Activated T-cell treated with anti-CD3 and anti-CD28 coated beads, Interleukin-2, amount 50 U/mL, for 24 hours (primary cell): ENCODE measurements at regions not wholly inside any gene's neighbourhood (a gene's known extent, or its start where the extent isn't known, plus 50 kb on each side); places are given as distances from the start of the nearest gene placed in this dataset.

Experiments
- DNase-seq: peaks from one replicate; pipeline ENCODE4 v3.0.0-alpha.2; 2020
- H3K27ac Mint-ChIP-seq: 2 replicates; pipeline ENCODE4 v1.8.0; 2020; ENCODE audit warnings: mild to moderate bottlenecking, mixed read lengths
- H3K27me3 Mint-ChIP-seq: 2 replicates; pipeline ENCODE4 v1.8.0; 2020; ENCODE audit warnings: mixed read lengths
- H3K36me3 Mint-ChIP-seq: 2 replicates; pipeline ENCODE4 v1.8.0; 2020; ENCODE audit warnings: low read depth, mixed read lengths
- H3K4me1 Mint-ChIP-seq: 2 replicates; pipeline ENCODE4 v1.8.0; 2020; ENCODE audit warnings: low read depth, mixed read lengths
- H3K4me3 Mint-ChIP-seq: 2 replicates; pipeline ENCODE4 v1.8.0; 2020; ENCODE audit warnings: mild to moderate bottlenecking, moderate library complexity, mixed read lengths
- H3K9me3 Mint-ChIP-seq: 2 replicates; pipeline ENCODE4 v1.8.0; 2020; ENCODE audit warnings: mixed read lengths

DNA sequence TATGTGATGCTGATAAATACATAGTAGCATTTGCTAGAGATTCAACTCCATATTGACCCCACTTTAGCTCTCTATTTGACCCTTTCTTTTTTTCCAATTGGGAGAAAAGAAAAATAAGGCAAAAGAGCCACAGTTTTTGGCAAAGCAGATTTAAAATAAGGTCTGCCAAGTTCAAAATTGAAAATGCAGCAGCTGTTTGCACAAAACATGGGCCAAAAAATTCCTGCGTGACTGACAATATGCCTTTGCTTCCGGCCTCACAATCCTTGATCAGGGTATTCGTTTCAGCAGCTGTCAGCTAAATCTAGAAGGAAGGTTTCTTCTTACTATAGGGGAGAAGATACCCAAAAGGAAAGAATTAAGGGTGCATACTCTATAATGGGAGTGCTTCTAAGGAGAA is 563.5 kb upstream of the CCDC54 start:
- H3K36me3 Mint-ChIP-seq, result no peaks in the 10 kb centered on the region
- H3K4me1 Mint-ChIP-seq, result no peaks in the 10 kb centered on the region
- no peaks in the 10 kb centered on the region for H3K27me3 Mint-ChIP-seq
- no peak overlapping the region for H3K27ac Mint-ChIP-seq
- H3K4me3 Mint-ChIP-seq, result no peak overlapping the region
- H3K9me3 Mint-ChIP-seq, result no peaks in the 10 kb centered on the region
- no peak for DNase-seq

DNA sequence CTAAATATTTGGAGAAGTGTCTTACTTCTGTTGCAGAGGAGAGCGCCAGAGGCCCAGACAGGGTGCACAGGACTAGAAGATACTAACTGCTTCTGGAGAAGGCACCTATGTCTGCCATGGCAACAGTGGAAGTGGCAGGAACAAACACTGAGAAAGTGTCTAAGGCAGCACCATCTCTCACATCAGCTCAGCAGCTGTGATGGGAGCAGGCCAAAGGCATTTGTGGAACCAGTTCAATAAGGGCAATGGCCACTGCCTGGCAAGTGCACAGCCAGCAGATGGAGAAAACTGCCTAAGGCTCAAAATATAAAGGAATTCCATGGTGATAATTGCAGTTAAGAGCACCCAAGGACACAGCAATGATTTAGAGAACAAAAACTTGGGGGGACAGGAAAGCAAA is 563.0 kb upstream of the CCDC54 start:
- Mint-ChIP-seq H3K27ac (no peak overlapping the region), H3K4me3 (no peak overlapping the region), H3K36me3 (no peaks in the 10 kb centered on the region), H3K9me3 (no peaks in the 10 kb centered on the region), H3K27me3 (no peaks in the 10 kb centered on the region), H3K4me1 (no peaks in the 10 kb centered on the region)
- DNase-seq, result no peak

DNA sequence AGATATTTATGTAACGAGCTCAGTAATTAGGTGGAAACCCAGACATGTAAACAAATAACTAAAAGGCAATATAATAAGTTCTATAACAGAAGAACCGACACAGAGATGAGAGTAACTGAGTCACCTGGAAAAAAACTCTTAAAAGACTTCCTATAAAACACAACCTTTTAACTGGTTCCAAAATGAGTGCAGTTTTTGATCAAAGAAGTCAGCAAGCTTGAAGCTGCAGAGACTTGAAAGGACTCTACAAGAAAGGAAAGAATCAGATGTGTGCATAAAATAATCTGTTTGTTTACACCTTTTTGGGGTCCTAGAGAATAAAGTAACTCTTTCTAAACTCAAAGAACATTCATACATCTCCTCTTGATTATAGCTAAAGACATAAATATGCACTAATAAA is 560.4 kb upstream of the CCDC54 start:
- H3K4me3 Mint-ChIP-seq, result no peak overlapping the region
- H3K36me3 Mint-ChIP-seq, result no peaks in the 10 kb centered on the region
- no peak for DNase-seq
- H3K4me1 Mint-ChIP-seq, result no peaks in the 10 kb centered on the region
- H3K9me3 Mint-ChIP-seq, result no peaks in the 10 kb centered on the region
- no peak overlapping the region for H3K27ac Mint-ChIP-seq
- H3K27me3 Mint-ChIP-seq, result no peaks in the 10 kb centered on the region

DNA sequence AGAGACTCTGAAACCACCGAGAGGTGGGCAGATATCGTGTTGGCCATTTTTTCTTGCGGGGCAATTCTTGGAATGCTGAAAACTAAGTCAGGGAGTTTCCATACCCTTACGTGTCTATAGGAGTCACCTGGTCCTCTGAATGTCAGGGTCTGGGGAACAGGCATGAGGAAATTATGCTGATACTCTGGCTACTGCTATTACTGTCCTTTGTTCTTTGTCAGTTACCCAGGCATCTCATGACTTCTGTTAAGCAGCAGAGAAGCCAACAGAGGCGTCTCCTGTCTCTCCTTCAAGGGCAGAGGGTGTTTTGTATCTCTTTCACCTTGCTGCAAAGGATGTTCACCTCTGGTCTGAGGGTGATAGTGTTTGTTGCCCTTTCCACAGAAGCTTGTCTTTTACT is 559.5 kb upstream of the CCDC54 start:
- no peaks in the 10 kb centered on the region for H3K9me3 Mint-ChIP-seq
- no peak for DNase-seq
- no peaks in the 10 kb centered on the region for H3K27me3 Mint-ChIP-seq
- no peak overlapping the region for H3K4me3 Mint-ChIP-seq
- no peaks in the 10 kb centered on the region for H3K4me1 Mint-ChIP-seq
- no peaks in the 10 kb centered on the region for H3K36me3 Mint-ChIP-seq
- H3K27ac Mint-ChIP-seq, result no peak overlapping the region

DNA sequence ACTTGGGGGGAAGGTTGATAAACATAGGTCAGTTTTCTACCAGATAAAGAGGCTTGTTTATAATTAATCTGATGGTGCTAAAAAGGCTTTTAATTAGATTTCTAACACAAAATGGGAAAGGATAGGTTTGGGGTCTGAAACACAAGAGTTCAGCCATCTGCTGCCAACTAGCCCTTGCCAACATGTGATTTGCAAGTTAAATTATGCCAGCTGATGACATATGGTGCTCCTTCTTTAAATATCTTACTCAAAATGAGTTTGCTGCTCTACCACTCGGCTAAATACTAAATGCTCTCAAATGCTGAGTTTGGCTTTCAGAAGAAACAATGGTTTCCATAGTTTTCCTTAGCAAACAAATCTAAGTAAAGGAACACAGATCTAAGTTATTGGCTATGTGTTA is 557.8 kb upstream of the CCDC54 start:
- no peaks in the 10 kb centered on the region for H3K27me3 Mint-ChIP-seq
- no peak overlapping the region for H3K4me3 Mint-ChIP-seq
- no peaks in the 10 kb centered on the region for H3K4me1 Mint-ChIP-seq
- H3K27ac Mint-ChIP-seq, result no peak overlapping the region
- H3K36me3 Mint-ChIP-seq, result no peaks in the 10 kb centered on the region
- H3K9me3 Mint-ChIP-seq, result no peaks in the 10 kb centered on the region
- DNase-seq, result no peak

DNA sequence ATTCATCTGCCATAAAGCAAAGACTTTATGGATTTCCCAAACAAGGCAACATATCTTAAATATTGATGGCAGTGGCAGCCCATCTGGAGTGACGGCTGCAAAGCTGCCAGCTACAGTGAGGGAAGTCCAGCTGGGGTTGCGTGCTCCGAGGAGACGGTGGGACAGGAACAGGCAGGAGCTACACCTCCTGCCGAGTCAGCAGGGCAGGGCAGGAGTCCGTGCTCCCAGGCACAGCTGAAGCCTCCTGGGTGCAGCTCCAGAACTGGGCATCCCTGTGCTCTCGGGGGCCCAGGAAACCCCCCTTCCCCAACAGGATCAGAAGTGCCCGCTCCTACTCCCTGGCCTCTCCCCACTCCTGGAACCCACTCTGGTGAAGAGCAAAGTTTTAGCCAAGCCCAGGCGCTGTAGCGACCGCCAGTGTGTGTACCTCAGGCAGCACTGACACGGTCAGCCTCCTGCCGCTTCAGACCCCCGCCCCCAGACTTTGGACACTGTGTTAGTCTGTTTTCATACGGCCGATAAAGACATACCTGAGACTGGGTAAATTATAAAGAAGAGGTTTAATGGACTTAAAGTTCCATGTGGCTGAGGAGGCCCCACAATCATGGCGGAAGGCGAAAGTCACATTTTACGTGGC is 556.4 kb upstream of the CCDC54 start:
- Mint-ChIP-seq H3K9me3 (no peaks in the 10 kb centered on the region), H3K27me3 (no peaks in the 10 kb centered on the region), H3K36me3 (no peaks in the 10 kb centered on the region), H3K4me3 (no peak overlapping the region), H3K4me1 (no peaks in the 10 kb centered on the region), H3K27ac (no peak overlapping the region)
- no peak for DNase-seq

DNA sequence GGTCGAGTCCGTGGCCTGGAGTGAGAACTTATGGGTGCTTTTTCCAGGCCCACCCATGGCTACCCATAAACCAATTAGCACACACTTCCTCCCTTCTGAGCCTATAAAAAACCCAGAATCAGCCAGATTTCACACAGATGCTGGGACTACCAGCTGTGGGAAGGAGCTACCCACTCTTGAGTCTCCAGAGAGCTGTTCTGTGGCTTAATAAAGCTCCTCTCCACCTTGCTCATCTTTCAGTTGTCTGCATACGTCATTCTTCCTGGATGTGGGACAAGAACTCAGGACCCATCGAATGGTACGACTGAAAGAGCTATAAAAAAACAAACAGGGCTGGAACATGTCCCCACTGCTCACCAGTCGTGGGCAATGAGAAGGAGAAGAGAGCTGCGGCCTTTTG is 555.4 kb upstream of the CCDC54 start:
- no peak overlapping the region for H3K4me3 Mint-ChIP-seq
- no peaks in the 10 kb centered on the region for H3K36me3 Mint-ChIP-seq
- no peak overlapping the region for H3K27ac Mint-ChIP-seq
- no peak for DNase-seq
- no peaks in the 10 kb centered on the region for H3K9me3 Mint-ChIP-seq
- H3K27me3 Mint-ChIP-seq, result no peaks in the 10 kb centered on the region
- no peaks in the 10 kb centered on the region for H3K4me1 Mint-ChIP-seq

DNA sequence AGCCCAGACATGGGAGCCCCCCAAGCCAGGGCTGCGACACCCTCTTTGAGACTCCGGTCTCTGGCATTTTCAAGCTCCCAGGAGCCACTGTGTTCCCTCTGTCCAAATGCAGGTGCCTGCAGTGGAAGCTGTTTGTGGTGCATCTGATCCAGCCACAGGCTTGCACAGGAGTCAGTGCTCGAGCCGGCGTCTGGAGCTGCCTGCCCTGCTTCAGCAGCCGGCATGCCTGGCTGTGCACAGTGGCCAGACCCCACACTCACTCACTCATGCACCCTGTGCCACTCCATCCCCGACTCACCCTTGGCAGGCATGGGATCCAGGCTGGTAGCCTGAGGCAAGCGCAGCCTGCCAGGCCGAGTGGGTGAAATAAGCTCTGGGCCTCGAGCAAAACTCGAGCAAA is 555.0 kb upstream of the CCDC54 start:
- Mint-ChIP-seq H3K9me3 (no peaks in the 10 kb centered on the region), H3K36me3 (no peaks in the 10 kb centered on the region), H3K27ac (no peak overlapping the region), H3K27me3 (no peaks in the 10 kb centered on the region), H3K4me3 (no peak overlapping the region), H3K4me1 (peaks cover 3% of the 10 kb centered on the region)
- no peak for DNase-seq

DNA sequence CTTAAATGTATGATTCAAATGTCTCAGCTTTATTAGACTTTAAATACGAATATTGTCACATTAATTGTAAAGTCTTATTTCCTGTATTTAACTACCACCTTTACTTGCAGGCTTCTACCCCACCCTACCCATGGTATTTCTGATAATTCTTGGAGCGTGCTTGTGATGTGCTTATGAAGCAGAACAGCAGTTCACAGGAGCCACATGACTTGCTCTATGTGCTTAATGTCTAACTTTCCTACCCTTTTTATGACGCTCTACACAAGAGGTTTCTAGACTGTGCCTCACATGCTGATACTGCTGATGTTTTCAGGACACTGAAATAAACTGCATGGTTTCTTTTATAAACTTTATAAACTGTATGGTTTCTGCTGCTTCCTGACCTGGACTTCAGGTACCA is 553.5 kb upstream of the CCDC54 start:
- DNase-seq, result no peak
- no peaks in the 10 kb centered on the region for H3K9me3 Mint-ChIP-seq
- no peak overlapping the region for H3K27ac Mint-ChIP-seq
- H3K4me1 Mint-ChIP-seq, result peaks cover 5% of the 10 kb centered on the region
- H3K27me3 Mint-ChIP-seq, result no peaks in the 10 kb centered on the region
- no peaks in the 10 kb centered on the region for H3K36me3 Mint-ChIP-seq
- H3K4me3 Mint-ChIP-seq, result no peak overlapping the region

DNA sequence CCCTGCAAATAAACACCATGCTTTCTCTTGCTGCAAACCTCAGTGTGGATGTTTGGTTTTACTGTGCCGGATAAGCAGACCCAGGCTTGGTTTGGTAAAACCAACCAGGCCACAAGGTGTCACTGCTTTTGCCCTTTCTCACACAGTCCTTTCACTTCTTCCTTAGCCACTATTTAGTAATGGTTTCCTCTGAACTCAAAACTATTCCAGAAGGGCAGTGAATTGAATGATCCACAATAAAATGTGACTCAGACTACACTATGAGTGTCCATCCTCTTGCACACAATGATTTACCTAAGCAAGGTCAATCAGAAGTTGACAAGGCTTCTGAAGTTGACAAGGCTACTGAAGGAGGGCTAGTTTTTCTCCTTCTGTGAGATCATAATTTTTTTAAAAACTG is 552.4 kb upstream of the CCDC54 start:
- Mint-ChIP-seq H3K27ac (no peak overlapping the region), H3K4me3 (no peak overlapping the region), H3K27me3 (no peaks in the 10 kb centered on the region), H3K36me3 (no peaks in the 10 kb centered on the region), H3K9me3 (no peaks in the 10 kb centered on the region), H3K4me1 (peaks cover 5% of the 10 kb centered on the region)
- no peak for DNase-seq

DNA sequence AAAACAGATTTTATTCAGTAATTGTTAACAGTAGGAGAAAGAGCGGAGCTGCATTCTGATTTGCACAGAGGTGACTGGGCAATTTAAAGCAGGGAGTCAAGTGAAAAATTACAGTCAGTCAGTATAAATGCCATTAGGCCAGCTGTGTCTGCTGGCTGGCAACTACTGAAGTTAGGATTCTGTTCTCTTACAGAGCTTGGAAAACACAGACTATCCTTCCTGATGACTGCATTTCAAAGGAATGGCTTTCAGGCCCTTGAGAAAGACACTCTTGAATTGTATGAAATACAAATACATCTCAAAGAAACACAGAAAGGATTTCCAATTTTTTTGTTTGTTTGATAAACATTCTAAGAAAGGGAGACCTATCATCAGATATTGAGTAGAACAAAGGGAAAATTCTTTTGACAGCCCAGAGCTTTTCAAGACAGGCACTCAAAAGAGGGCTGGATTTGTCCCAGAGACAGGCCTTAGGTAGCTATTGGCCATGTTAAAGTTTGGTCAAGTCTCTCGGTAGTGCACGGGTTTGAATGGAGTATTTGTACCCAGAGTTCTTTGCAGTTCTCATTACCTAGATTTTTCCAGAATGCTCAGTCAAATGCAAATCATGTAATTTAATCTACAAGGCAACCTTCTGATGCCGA is 551.2 kb upstream of the CCDC54 start:
- DNase-seq, result no peak
- H3K4me3 Mint-ChIP-seq, result no peak overlapping the region

DNA sequence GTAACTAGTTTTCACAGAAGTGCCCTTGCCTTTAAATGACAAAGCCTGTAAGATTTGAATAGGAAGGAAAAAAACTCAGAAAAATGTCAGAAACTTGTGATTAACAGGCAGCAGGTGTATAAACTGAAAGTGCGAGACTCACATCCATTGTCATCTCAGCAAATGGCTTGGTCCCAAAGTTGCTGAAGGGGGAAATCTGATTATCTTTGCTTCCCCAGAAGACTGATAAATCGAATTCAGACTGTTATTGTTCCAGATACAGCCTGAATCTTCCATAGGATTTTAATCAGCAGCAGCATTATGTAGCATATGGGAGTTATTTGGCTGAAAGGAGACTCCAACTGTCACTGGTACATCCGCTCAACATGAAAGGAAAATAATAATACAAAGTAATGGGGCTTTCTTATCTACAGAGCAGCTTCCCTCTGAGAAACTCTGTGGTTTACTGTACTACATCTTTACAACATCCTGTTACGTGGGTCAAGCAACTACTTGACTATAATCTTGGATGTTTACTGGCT is 550.4 kb upstream of the CCDC54 start:
- Mint-ChIP-seq H3K27ac (no peak overlapping the region), H3K27me3 (no peaks in the 10 kb centered on the region), H3K9me3 (peaks cover 7% of the 10 kb centered on the region), H3K4me1 (peaks cover 5% of the 10 kb centered on the region), H3K4me3 (no peak overlapping the region), H3K36me3 (no peaks in the 10 kb centered on the region)
- DNase-seq, result no peak

More for the DNA sequence above, 551.2 kb upstream of the CCDC54 start:
- H3K36me3 Mint-ChIP-seq, result no peaks in the 10 kb centered on the region
- H3K9me3 Mint-ChIP-seq, result peaks cover 2% of the 10 kb centered on the region
- no peak overlapping the region for H3K27ac Mint-ChIP-seq
- peaks cover 5% of the 10 kb centered on the region for H3K4me1 Mint-ChIP-seq
- no peaks in the 10 kb centered on the region for H3K27me3 Mint-ChIP-seq

DNA sequence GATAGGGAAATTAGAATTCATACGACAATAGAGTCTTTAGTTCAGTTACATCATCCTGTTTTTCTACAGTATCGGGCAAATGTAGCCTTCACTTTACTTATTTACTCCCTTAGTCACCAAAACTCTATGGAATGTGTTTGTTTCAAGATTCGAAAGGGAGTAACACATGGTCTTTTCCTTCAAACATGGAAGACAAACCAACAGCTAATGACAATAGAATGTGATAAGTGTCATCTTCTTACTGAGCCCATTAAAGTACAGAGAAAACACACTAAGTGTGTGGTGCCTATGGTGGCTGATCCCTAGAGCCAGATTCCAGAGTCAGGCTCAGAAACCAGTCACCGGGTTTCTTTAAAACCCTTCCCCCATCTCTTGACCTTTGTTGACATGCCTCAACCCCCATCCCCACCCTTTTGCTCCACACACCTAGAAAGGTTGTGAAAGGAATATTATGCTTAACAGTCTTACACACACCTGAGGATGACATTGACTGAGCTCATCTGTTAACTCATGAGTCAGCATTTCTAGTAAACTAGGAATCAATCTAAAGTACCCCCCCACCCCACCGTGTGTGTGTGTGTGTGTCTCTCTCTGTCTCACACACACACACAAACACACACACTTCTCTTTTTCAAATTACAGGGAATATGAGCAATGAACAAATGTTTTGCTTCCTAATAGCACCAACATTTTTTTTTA is 549.6 kb upstream of the CCDC54 start:
- DNase-seq, result no peak
- H3K4me3 Mint-ChIP-seq, result no peak overlapping the region
- no peaks in the 10 kb centered on the region for H3K27me3 Mint-ChIP-seq
- H3K27ac Mint-ChIP-seq, result no peak overlapping the region
- H3K9me3 Mint-ChIP-seq, result peaks cover 15% of the 10 kb centered on the region
- H3K4me1 Mint-ChIP-seq, result peaks cover 5% of the 10 kb centered on the region
- no peaks in the 10 kb centered on the region for H3K36me3 Mint-ChIP-seq

DNA sequence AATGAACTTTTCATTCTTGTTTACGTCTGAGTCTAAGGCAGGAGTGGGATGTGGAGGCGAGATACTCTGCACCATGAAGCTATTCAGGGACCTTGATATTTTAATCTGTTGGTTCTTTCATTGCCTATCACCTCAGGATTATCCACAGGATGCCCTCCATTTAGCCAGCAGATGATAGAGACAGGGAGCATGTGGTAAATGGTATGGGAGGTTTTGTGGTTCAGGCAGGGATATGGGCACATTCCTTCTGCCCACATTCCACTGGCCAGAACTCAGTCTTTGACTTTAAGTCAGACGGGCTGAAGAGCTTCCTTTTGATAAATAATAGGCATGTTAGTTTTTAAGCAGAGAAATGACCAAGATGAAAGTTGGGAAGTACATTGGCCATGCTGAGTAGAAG is 548.0 kb upstream of the CCDC54 start:
- Mint-ChIP-seq H3K36me3 (no peaks in the 10 kb centered on the region), H3K9me3 (peaks cover 15% of the 10 kb centered on the region), H3K4me1 (peaks cover 5% of the 10 kb centered on the region), H3K27me3 (no peaks in the 10 kb centered on the region), H3K4me3 (no peak overlapping the region), H3K27ac (no peak overlapping the region)
- no peak for DNase-seq

DNA sequence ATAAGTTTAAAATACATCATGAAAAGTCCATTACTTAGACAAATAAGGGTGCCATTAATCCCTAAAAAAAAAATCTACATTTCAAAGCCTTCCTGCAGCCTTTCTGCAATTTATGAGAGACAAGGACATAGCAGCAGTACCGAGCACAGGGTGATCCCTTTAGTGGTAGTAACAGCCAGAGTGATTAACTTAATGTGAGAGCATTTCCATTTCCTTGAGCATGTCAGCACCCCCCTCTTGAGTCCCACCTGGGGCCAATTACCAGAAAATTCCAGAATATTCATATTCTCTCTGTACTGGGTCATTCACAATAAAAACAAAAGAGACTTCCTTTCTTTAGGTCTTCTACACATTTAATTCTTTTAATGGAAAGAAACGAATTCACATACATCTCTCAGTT is 546.9 kb upstream of the CCDC54 start:
- no peaks in the 10 kb centered on the region for H3K27me3 Mint-ChIP-seq
- no peaks in the 10 kb centered on the region for H3K36me3 Mint-ChIP-seq
- H3K27ac Mint-ChIP-seq, result no peak overlapping the region
- H3K4me3 Mint-ChIP-seq, result no peak overlapping the region
- H3K9me3 Mint-ChIP-seq, result peaks cover 15% of the 10 kb centered on the region
- H3K4me1 Mint-ChIP-seq, result peaks cover 5% of the 10 kb centered on the region
- no peak for DNase-seq
